H1 (cell line): ENCODE measurements at regions not wholly inside any gene's neighbourhood (a gene's known extent, or its start where the extent isn't known, plus 50 kb on each side); places are given as distances from the start of the nearest gene placed in this dataset.

Experiments
- POLR2AphosphoS5 ChIP-seq: IDR thresholded peaks from 2 replicates; pipeline ENCODE4 v1.6.1; 2011; ENCODE audit warnings: low read depth, low read length
- SIRT6 ChIP-seq: IDR thresholded peaks from one replicate; pipeline ENCODE4 v1.7.1; 2012; ENCODE audit warnings: low read length, inconsistent platforms

GRCh38 chr20:56865055-56865454 lies 235.9 kb downstream of the TFAP2C start (continued):
- TF ChIP-seq POLR2AphosphoS5 (no peak), SIRT6 (no peak)
